ENCODE measurements at regions not wholly inside any gene's neighbourhood (a gene's known extent, or its start where the extent isn't known, plus 50 kb on each side); places are given as distances from the start of the nearest gene placed in this dataset.

- WGBS, 2 donors: 43 to 52% methylated on average over 3 of the region's 3 CpGs
- no peak for DNase-seq
- no peak for TF ChIP-seq POLR2A (IDR thresholded peaks at IDR 0.05)
- TF ChIP-seq CTCF (IDR thresholded peaks at IDR 0.05): no peak
Observed at GRCh38 chr6:17225767-17226630, 55.2 kb upstream of the RBM24 start.

GRCh38 chr6:17226786-17227233, 54.4 kb upstream of the RBM24 start:
- no peak overlapping the region for H3K27ac ChIP-seq
- H3K4me1 ChIP-seq: peaks cover 0 to 7% (median 0%) of the 10 kb centered on the region in 3 donors
- H3K36me3 ChIP-seq: no peaks in the 10 kb centered on the region
- no peak for DNase-seq
- intact Hi-C loops (cut with DNase I): no loop called here
- H3K4me3 ChIP-seq: no peak overlapping the region
- no peaks in the 10 kb centered on the region for H3K9me3 ChIP-seq
- no peak for TF ChIP-seq CTCF (IDR thresholded peaks at IDR 0.05)
- no peaks in the 10 kb centered on the region for H3K27me3 ChIP-seq
- WGBS, 2 donors: 48 to 57% methylated on average over 2 of the region's 2 CpGs

More at GRCh38 chr6:17225767-17226630, 55.2 kb upstream of the RBM24 start:
- Histone ChIP-seq H3K4me1 (peaks cover 0 to 7% (median 0%) of the 10 kb centered on the region in 3 donors), H3K27ac (no peak overlapping the region), H3K4me3 (no peak overlapping the region), H3K36me3 (no peaks in the 10 kb centered on the region), H3K27me3 (no peaks in the 10 kb centered on the region), H3K9me3 (no peaks in the 10 kb centered on the region)
- intact Hi-C loops (cut with DNase I): no loop called here

GRCh38 chr6:17227403-17227802, 53.8 kb upstream of the RBM24 start:
- DNase-seq: no peak
- H3K27ac ChIP-seq: no peak overlapping the region
- TF ChIP-seq POLR2A (IDR thresholded peaks at IDR 0.05) (no peak), CTCF (IDR thresholded peaks at IDR 0.05) (no peak)
- intact Hi-C loops (cut with DNase I): no loop called here
- H3K9me3 ChIP-seq: no peaks in the 10 kb centered on the region
- 90 to 92% methylated on average over 3 to 4 of the region's 4 CpGs for WGBS, 2 donors
- H3K27me3 ChIP-seq: no peaks in the 10 kb centered on the region
- H3K4me3 ChIP-seq: no peak overlapping the region
- no peaks in the 10 kb centered on the region for H3K36me3 ChIP-seq
- H3K4me1 ChIP-seq: peaks cover 0 to 7% (median 0%) of the 10 kb centered on the region in 3 donors
